Lung microvascular endothelial cell (primary cell): ENCODE measurements at regions not wholly inside any gene's neighbourhood (a gene's known extent, or its start where the extent isn't known, plus 50 kb on each side); places are given as distances from the start of the nearest gene placed in this dataset.

ENCODE experiments used
- DNase-seq, 2 donors: peaks; one replicate each; pipeline versions ENCODE4 v3.0.0 to v3.0.0-alpha.2; 2010; ENCODE audit warnings: low read depth in 2 of 2

GRCh38 chr17:70006159-70006558 is 68.9 kb upstream of the KCNJ16 start:
- DNase-seq: peak in 1 of 2 donors; percentile 8

- no peak for DNase-seq
Measured at GRCh38 chr17:70011750-70012149, 63.3 kb upstream of the KCNJ16 start.

- peak in 1 of 2 donors; percentile 38 for DNase-seq
Measured at GRCh38 chr17:70013911-70014310, 61.1 kb upstream of the KCNJ16 start.

- DNase-seq: no peak
Measured at GRCh38 chr17:70017112-70017511, 57.9 kb upstream of the KCNJ16 start.

GRCh38 chr17:70017941-70018340 is 57.1 kb upstream of the KCNJ16 start:
- DNase-seq: no peak

GRCh38 chr17:70021726-70022125 is 53.3 kb upstream of the KCNJ16 start:
- DNase-seq: no peak

GRCh38 chr17:70022175-70022574 is 52.9 kb upstream of the KCNJ16 start:
- DNase-seq: no peak

GRCh38 chr17:70024253-70024652 is 50.8 kb upstream of the KCNJ16 start:
- no peak for DNase-seq
